H9 (cell line): ENCODE measurements at regions not wholly inside any gene's neighbourhood (a gene's known extent, or its start where the extent isn't known, plus 50 kb on each side); places are given as distances from the start of the nearest gene placed in this dataset.

Experiments
- DNase-seq: peaks from one replicate; pipeline ENCODE4 v3.0.0-alpha.2; 2017
- H2AFZ ChIP-seq: one replicate; pipeline ENCODE4 v1.6.1; 2013; ENCODE audit warnings: mild to moderate bottlenecking, low read length, control low read depth, moderate library complexity
- H2AK5ac ChIP-seq: 2 replicates; pipeline ENCODE4 v1.6.1; 2013; ENCODE audit warnings: low read length, control low read depth, mixed read lengths; ENCODE audit not compliant: insufficient read length
- H2BK120ac ChIP-seq: one replicate; pipeline ENCODE4 v1.6.1; 2013; ENCODE audit warnings: low read depth, mild to moderate bottlenecking, low read length, control low read depth, inconsistent platforms; ENCODE audit not compliant: poor library complexity, severe bottlenecking
- H2BK12ac ChIP-seq: 2 replicates; pipeline ENCODE4 v1.6.1; 2013; ENCODE audit warnings: low read length, control low read depth, mixed read lengths, low read depth; ENCODE audit not compliant: insufficient read length
- H2BK15ac ChIP-seq: 2 replicates; pipeline ENCODE4 v1.6.1; 2013; ENCODE audit warnings: low read depth, low read length, control low read depth
- H2BK20ac ChIP-seq: one replicate; pipeline ENCODE4 v1.6.1; 2013; ENCODE audit warnings: low read depth, mild to moderate bottlenecking, low read length, control low read depth, inconsistent platforms; ENCODE audit not compliant: poor library complexity, severe bottlenecking
- H2BK5ac ChIP-seq: 2 replicates; pipeline ENCODE4 v1.6.1; 2013; ENCODE audit warnings: low read length, control low read depth, mixed read lengths; ENCODE audit not compliant: insufficient read length
- H3K14ac ChIP-seq: 2 replicates; pipeline ENCODE4 v1.6.1; 2013; ENCODE audit warnings: low read length, control low read depth; ENCODE audit not compliant: insufficient read depth
- H3K18ac ChIP-seq: 2 replicates; pipeline ENCODE4 v1.6.1; 2013; ENCODE audit warnings: low read depth, mild to moderate bottlenecking, mixed read lengths, low read length, control low read depth; ENCODE audit not compliant: insufficient read length
- H3K23ac ChIP-seq: 2 replicates; pipeline ENCODE4 v1.6.1; 2013; ENCODE audit warnings: low read length, control low read depth, mixed read lengths, low read depth; ENCODE audit not compliant: insufficient read length
- H3K23me2 ChIP-seq: 2 replicates; pipeline ENCODE4 v1.6.1; 2013; ENCODE audit warnings: low read depth, mild to moderate bottlenecking, mixed read lengths, low read length, control low read depth; ENCODE audit not compliant: insufficient read length, poor library complexity, severe bottlenecking
- H3K27ac ChIP-seq: 2 replicates; pipeline ENCODE4 v1.5.1; 2013; ENCODE audit warnings: low read length, control low read depth, mixed read lengths, low read depth; ENCODE audit not compliant: insufficient read length
- H3K27me3 ChIP-seq: 2 replicates; pipeline ENCODE4 v1.6.1; 2013; ENCODE audit warnings: low read length, control low read depth, inconsistent platforms; ENCODE audit not compliant: insufficient read depth
- H3K4ac ChIP-seq: 2 replicates; pipeline ENCODE4 v1.6.1; 2013; ENCODE audit warnings: low read depth, mild to moderate bottlenecking, control low read depth, inconsistent platforms, low read length, moderate library complexity
- H3K4me1 ChIP-seq: 2 replicates; pipeline ENCODE4 v1.6.1; 2013; ENCODE audit warnings: low read length, control low read depth, inconsistent platforms; ENCODE audit not compliant: insufficient read depth
- H3K4me2 ChIP-seq: 2 replicates; pipeline ENCODE4 v1.6.1; 2013; ENCODE audit warnings: low read length, control low read depth, mixed read lengths; ENCODE audit not compliant: insufficient read length, insufficient read depth
- H3K56ac ChIP-seq: 2 replicates; pipeline ENCODE4 v1.6.1; 2013; ENCODE audit warnings: low read depth, mild to moderate bottlenecking, mixed read lengths, low read length, control low read depth; ENCODE audit not compliant: insufficient read length
- H3K79me1 ChIP-seq: 2 replicates; pipeline ENCODE4 v1.6.1; 2013; ENCODE audit warnings: low read depth, mild to moderate bottlenecking, moderate library complexity, low read length, control low read depth, inconsistent platforms; ENCODE audit not compliant: insufficient read depth, poor library complexity, severe bottlenecking
- H3K79me2 ChIP-seq: 2 replicates; pipeline ENCODE4 v1.6.1; 2013; ENCODE audit warnings: low read length, control low read depth, inconsistent platforms; ENCODE audit not compliant: insufficient read depth
- H3K9ac ChIP-seq: 2 replicates; pipeline ENCODE4 v1.6.1; 2013; ENCODE audit warnings: low read length, control low read depth, mixed read lengths; ENCODE audit not compliant: insufficient read length; ENCODE audit errors: extremely low read depth
- H3K9me3 ChIP-seq: one replicate; pipeline ENCODE4 v1.6.1; 2013; ENCODE audit warnings: low read depth, low read length, inconsistent platforms; ENCODE audit not compliant: control insufficient read depth
- H3T11ph ChIP-seq: one replicate; pipeline ENCODE4 v1.6.1; 2013; ENCODE audit warnings: mild to moderate bottlenecking, low read length, control low read depth, inconsistent platforms
- H4K20me1 ChIP-seq: one replicate; pipeline ENCODE4 v1.6.1; 2013; ENCODE audit not compliant: control insufficient read depth, insufficient read length, insufficient read depth
- H4K5ac ChIP-seq: 2 replicates; pipeline ENCODE4 v1.6.1; 2013; ENCODE audit warnings: low read depth, mild to moderate bottlenecking, mixed read lengths, low read length, control low read depth; ENCODE audit not compliant: insufficient read length
- H4K8ac ChIP-seq: replicated peaks from 2 replicates; pipeline ENCODE4 v1.6.1; 2013; ENCODE audit warnings: low read length, control low read depth, mixed read lengths, low read depth; ENCODE audit not compliant: insufficient read length
- H4K91ac ChIP-seq: 2 replicates; pipeline ENCODE4 v1.6.1; 2013; ENCODE audit warnings: low read depth, mild to moderate bottlenecking, moderate library complexity, mixed read lengths, low read length, control low read depth; ENCODE audit not compliant: insufficient read length
- H3K27ac Mint-ChIP-seq, 3 experiments: 2 replicates in 2 of 3; 3 replicates in 1 of 3; pipeline ENCODE4 v1.8.0; 2020 to 2021; ENCODE audit warnings: mixed read lengths in 3 of 3, mild to moderate bottlenecking in 1 of 3, moderate library complexity in 1 of 3
- H3K27me3 Mint-ChIP-seq: 2 replicates; pipeline ENCODE4 v1.8.0; 2021; ENCODE audit warnings: low read depth, mild to moderate bottlenecking, moderate library complexity, mixed read lengths
- H3K36me3 Mint-ChIP-seq, 3 experiments: 2 replicates in 2 of 3; 3 replicates in 1 of 3; pipeline ENCODE4 v1.8.0; 2020 to 2021; ENCODE audit warnings: low read depth in 3 of 3, mixed read lengths in 3 of 3; ENCODE audit not compliant: insufficient read depth in 1 of 3
- H3K4me1 Mint-ChIP-seq, 2 experiments: 2 replicates each; pipeline ENCODE4 v1.8.0; 2020; ENCODE audit warnings: mixed read lengths in 2 of 2
- H3K4me3 Mint-ChIP-seq, 2 experiments: 2 replicates in 1 of 2; 3 replicates in 1 of 2; pipeline ENCODE4 v1.8.0; 2020 to 2021; ENCODE audit warnings: mild to moderate bottlenecking in 2 of 2, mixed read lengths in 2 of 2, moderate library complexity in 1 of 2
- H3K9me3 Mint-ChIP-seq, 2 experiments: 2 replicates in 1 of 2; 3 replicates in 1 of 2; pipeline ENCODE4 v1.8.0; 2020; ENCODE audit warnings: mild to moderate bottlenecking in 2 of 2, mixed read lengths in 2 of 2, moderate library complexity in 1 of 2
- WGBS: extraction: QIAGEN DNeasy Blood & Tissue Kit; methylation state at CpG from one replicate; pipeline ENCODE4 v1.1.7; 2013; ENCODE audit warnings: missing lambda C conversion rate, low lambda C conversion rate, mixed read lengths; ENCODE audit not compliant: insufficient read length; ENCODE audit errors: extremely low coverage; 5-methylcytosine and 5-hydroxymethylcytosine counted together
- TF ChIP-seq, protein P1 (sequence below): fragments of 200-600 bp; sonication (generic); conservative IDR thresholded peaks from 3 replicates; pipeline ENCODE4 v1.8.0; 2021; ENCODE audit warnings: antibody characterized with exemption, mild to moderate bottlenecking

GRCh38 chr2:21229302-21229701, 105.5 kb downstream of the TDRD15 start:
- no peak overlapping the region for H3K4me3 Mint-ChIP-seq
- no peaks in the 10 kb centered on the region for H3K4me1 ChIP-seq
- H3K27ac Mint-ChIP-seq = no peak overlapping the region
- H4K20me1 ChIP-seq = no peaks in the 10 kb centered on the region
- H3K56ac ChIP-seq = no peak overlapping the region
- H3K23me2 ChIP-seq = no peaks in the 10 kb centered on the region
- no peak overlapping the region for H4K91ac ChIP-seq
- peaks cover 5 to 8% of the 10 kb centered on the region in 2 experiments for H3K4me1 Mint-ChIP-seq
- DNase-seq = no peak
- no peak overlapping the region for H3T11ph ChIP-seq
- TF ChIP-seq, protein P1, sequence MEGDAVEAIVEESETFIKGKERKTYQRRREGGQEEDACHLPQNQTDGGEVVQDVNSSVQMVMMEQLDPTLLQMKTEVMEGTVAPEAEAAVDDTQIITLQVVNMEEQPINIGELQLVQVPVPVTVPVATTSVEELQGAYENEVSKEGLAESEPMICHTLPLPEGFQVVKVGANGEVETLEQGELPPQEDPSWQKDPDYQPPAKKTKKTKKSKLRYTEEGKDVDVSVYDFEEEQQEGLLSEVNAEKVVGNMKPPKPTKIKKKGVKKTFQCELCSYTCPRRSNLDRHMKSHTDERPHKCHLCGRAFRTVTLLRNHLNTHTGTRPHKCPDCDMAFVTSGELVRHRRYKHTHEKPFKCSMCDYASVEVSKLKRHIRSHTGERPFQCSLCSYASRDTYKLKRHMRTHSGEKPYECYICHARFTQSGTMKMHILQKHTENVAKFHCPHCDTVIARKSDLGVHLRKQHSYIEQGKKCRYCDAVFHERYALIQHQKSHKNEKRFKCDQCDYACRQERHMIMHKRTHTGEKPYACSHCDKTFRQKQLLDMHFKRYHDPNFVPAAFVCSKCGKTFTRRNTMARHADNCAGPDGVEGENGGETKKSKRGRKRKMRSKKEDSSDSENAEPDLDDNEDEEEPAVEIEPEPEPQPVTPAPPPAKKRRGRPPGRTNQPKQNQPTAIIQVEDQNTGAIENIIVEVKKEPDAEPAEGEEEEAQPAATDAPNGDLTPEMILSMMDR = no peak
- H2BK12ac ChIP-seq = no peak overlapping the region
- no peak overlapping the region for H3K9ac ChIP-seq
- H3K9me3 ChIP-seq = no peaks in the 10 kb centered on the region
- H3K23ac ChIP-seq = no peak overlapping the region
- H3K4me2 ChIP-seq = no peak overlapping the region
- H2AK5ac ChIP-seq = no peak overlapping the region
- no peaks in the 10 kb centered on the region for H3K27me3 Mint-ChIP-seq
- no peak overlapping the region for H2BK5ac ChIP-seq
- H2AFZ ChIP-seq = no peak overlapping the region
- H3K36me3 Mint-ChIP-seq = no peaks in the 10 kb centered on the region
- H3K14ac ChIP-seq = no peak overlapping the region
- H3K4ac ChIP-seq = no peak overlapping the region
- no peak overlapping the region for H4K5ac ChIP-seq
- no peak overlapping the region for H3K18ac ChIP-seq
- H4K8ac ChIP-seq = no peak overlapping the region
- H3K79me1 ChIP-seq = no peaks in the 10 kb centered on the region
- no peak overlapping the region for H3K27ac ChIP-seq
- no CpG with 5 or more reads among the region's 1 CpG for WGBS
- H3K27me3 ChIP-seq = no peaks in the 10 kb centered on the region
- H3K79me2 ChIP-seq = no peaks in the 10 kb centered on the region
- no peaks in the 10 kb centered on the region for H3K9me3 Mint-ChIP-seq
- H2BK15ac ChIP-seq = no peak overlapping the region
- no peak overlapping the region for H2BK20ac ChIP-seq
- H2BK120ac ChIP-seq = no peak overlapping the region
